ENCODE measurements at regions not wholly inside any gene's neighbourhood (a gene's known extent, or its start where the extent isn't known, plus 50 kb on each side); places are given as distances from the start of the nearest gene placed in this dataset.

- TF ChIP-seq CEBPB (IDR thresholded peaks at IDR 0.05; ENCODE audit: low read depth, low read length), result no peak
- TF ChIP-seq CTCF (IDR thresholded peaks at IDR 0.05; ENCODE audit: control extremely low read depth in 1 of 3, insufficient read depth in 1 of 3, low read depth in 1 of 3, low read length in 3 of 3), result no peak
- no peak for TF ChIP-seq EP300 (IDR thresholded peaks at IDR 0.05; ENCODE audit: borderline replicate concordance in 1 of 2, low read depth in 2 of 2, low read length in 2 of 2)
- TF ChIP-seq GABPA (IDR thresholded peaks at IDR 0.05; ENCODE audit: borderline replicate concordance, insufficient read depth, low read length), result no peak
- no peak for TF ChIP-seq POLR2A (IDR thresholded peaks at IDR 0.05; ENCODE audit: control extremely low read depth in 1 of 2, low read depth in 2 of 2, low read length in 2 of 2)
- TF ChIP-seq CHD2 (IDR thresholded peaks at IDR 0.05; ENCODE audit: low read length), result no peak
- TF ChIP-seq EGR1 (IDR thresholded peaks at IDR 0.05; ENCODE audit: borderline replicate concordance, low read depth, low read length), result no peak
- TF ChIP-seq EZH2 (IDR thresholded peaks at IDR 0.05; ENCODE audit: low read depth, low read length, severe bottlenecking), result no peak
- TF ChIP-seq CREB1 (IDR thresholded peaks at IDR 0.05), result no peak
- TF ChIP-seq TBP (IDR thresholded peaks at IDR 0.05; ENCODE audit: low read depth, low read length), result no peak
- no peak for TF ChIP-seq TEAD4 (IDR thresholded peaks at IDR 0.05; ENCODE audit: low read depth, low read length)
These were observed 114.5 kb upstream of the KIT start for GRCh38 chr4:54543088-54543795.
